ENCODE measurements at regions not wholly inside any gene's neighbourhood (a gene's known extent, or its start where the extent isn't known, plus 50 kb on each side); places are given as distances from the start of the nearest gene placed in this dataset.

GRCh38 chr3:144877356-144877755 lies 905.7 kb downstream of the DIPK2A start:
- TF ChIP-seq POLR2AphosphoS5 (IDR thresholded peaks at IDR 0.05; ENCODE audit: low read depth, low read length) (no peak), TAF1 (IDR thresholded peaks at IDR 0.05; ENCODE audit: borderline replicate concordance, low read depth, low read length) (no peak), POLR2A (IDR thresholded peaks at IDR 0.05; ENCODE audit: low read depth, low read length) (no peak)
